OCI-LY1 (cell line): ENCODE measurements at regions not wholly inside any gene's neighbourhood (a gene's known extent, or its start where the extent isn't known, plus 50 kb on each side); places are given as distances from the start of the nearest gene placed in this dataset.

Source experiments
- H2AFZ ChIP-seq: fragments of 200-600 bp; sonication (generic), shearing (Covaris generic); 2 replicates; pipeline ENCODE4 v1.6.0; 2014; ENCODE audit warnings: antibody characterized with exemption, mild to moderate bottlenecking, low read length
- H3F3A ChIP-seq: fragments of 200-600 bp; sonication (generic), shearing (Covaris generic); 2 replicates; pipeline ENCODE4 v1.6.0; 2014; ENCODE audit warnings: mild to moderate bottlenecking, antibody characterized with exemption, low read length, moderate library complexity; ENCODE audit not compliant: insufficient read depth
- H3K27ac ChIP-seq: fragments of 200-600 bp; sonication (generic); 2 replicates; pipeline ENCODE4 v1.5.1; 2014; ENCODE audit warnings: low read length, mixed run types, mild to moderate bottlenecking, low read depth; ENCODE audit not compliant: poor library complexity, severe bottlenecking
- H3K27me3 ChIP-seq: fragments of 200-600 bp; sonication (generic); 2 replicates; pipeline ENCODE4 v1.6.0; 2014; ENCODE audit warnings: antibody characterized with exemption, mild to moderate bottlenecking, low read length, moderate library complexity; ENCODE audit not compliant: insufficient read depth
- H3K36me3 ChIP-seq: fragments of 200-600 bp; sonication (generic); 2 replicates; pipeline ENCODE4 v1.6.1; 2014; ENCODE audit warnings: mild to moderate bottlenecking, antibody characterized with exemption, low read length, moderate library complexity, mixed read lengths; ENCODE audit not compliant: insufficient read depth
- H3K4me1 ChIP-seq: fragments of 200-600 bp; sonication (generic); 2 replicates; pipeline ENCODE4 v1.5.1; 2014; ENCODE audit warnings: mild to moderate bottlenecking, low read length, moderate library complexity; ENCODE audit not compliant: insufficient read depth, severe bottlenecking
- H3K4me2 ChIP-seq: fragments of 200-600 bp; sonication (generic), shearing (Covaris generic); 2 replicates; pipeline ENCODE4 v1.6.1; 2014; ENCODE audit warnings: low read length
- H3K4me3 ChIP-seq: fragments of 200-600 bp; sonication (generic); 2 replicates; pipeline ENCODE4 v1.5.1; 2014; ENCODE audit warnings: low read length, low read depth, mild to moderate bottlenecking, mixed read lengths; ENCODE audit not compliant: poor library complexity, severe bottlenecking
- H3K79me2 ChIP-seq: fragments of 200-600 bp; shearing (Covaris generic); 2 replicates; pipeline ENCODE4 v1.6.1; 2016; ENCODE audit warnings: mixed run types, low read length, mixed read lengths; ENCODE audit not compliant: insufficient read depth
- H3K9ac ChIP-seq: fragments of 200-600 bp; sonication (generic), shearing (Covaris generic); 2 replicates; pipeline ENCODE4 v1.6.1; 2014; ENCODE audit warnings: mild to moderate bottlenecking, low read length, mixed read lengths
- H3K9me2 ChIP-seq: fragments of 200-600 bp; sonication (generic), shearing (Covaris generic); 2 replicates; pipeline ENCODE4 v1.6.1; 2014; ENCODE audit warnings: low read depth, mild to moderate bottlenecking, low read length, mixed read lengths
- H3K9me3 ChIP-seq: fragments of 200-600 bp; shearing (Covaris generic); 2 replicates; pipeline ENCODE4 v1.6.1; 2014; ENCODE audit warnings: low read length, mixed read lengths
- H4K20me1 ChIP-seq: fragments of 200-600 bp; sonication (generic), shearing (Covaris generic); 2 replicates; pipeline ENCODE4 v1.6.0; 2016; ENCODE audit warnings: mild to moderate bottlenecking, low read length; ENCODE audit not compliant: insufficient read depth
- CTCF ChIP-seq: fragments of 200-600 bp; sonication (generic), shearing (Covaris generic); IDR thresholded peaks from 2 replicates; pipeline ENCODE4 v1.5.1; 2017; ENCODE audit warnings: mild to moderate bottlenecking, antibody characterized with exemption, low read length, moderate library complexity, mixed read lengths
- EZH2 ChIP-seq: fragments of 200-600 bp; sonication (generic), shearing (Covaris generic); IDR thresholded peaks from 2 replicates; pipeline ENCODE4 v1.8.0; 2017; ENCODE audit warnings: borderline replicate concordance, mixed run types, mild to moderate bottlenecking, antibody characterized with exemption, low read length, moderate library complexity, mixed read lengths

GRCh38 chr2:66201242-66201641 lies 233.7 kb upstream of the MEIS1 start:
- Histone ChIP-seq H2AFZ (no peak overlapping the region), H3K27me3 (no peaks in the 10 kb centered on the region), H3K9me3 (no peaks in the 10 kb centered on the region), H3K4me2 (no peak overlapping the region), H3K27ac (no peak overlapping the region), H3K4me1 (no peaks in the 10 kb centered on the region), H4K20me1 (no peaks in the 10 kb centered on the region), H3K79me2 (no peaks in the 10 kb centered on the region), H3K4me3 (no peak overlapping the region), H3F3A (no peaks in the 10 kb centered on the region), H3K9ac (no peak overlapping the region), H3K9me2 (no peaks in the 10 kb centered on the region), H3K36me3 (no peaks in the 10 kb centered on the region)
- no peak for TF ChIP-seq CTCF
- TF ChIP-seq EZH2 = no peak

- H3K4me1 ChIP-seq = no peaks in the 10 kb centered on the region
- no peak overlapping the region for H3K27ac ChIP-seq
- no peak for TF ChIP-seq EZH2
- H3K4me3 ChIP-seq = no peak overlapping the region
- H3F3A ChIP-seq = no peaks in the 10 kb centered on the region
- no peaks in the 10 kb centered on the region for H3K27me3 ChIP-seq
- no peaks in the 10 kb centered on the region for H3K9me2 ChIP-seq
- no peaks in the 10 kb centered on the region for H4K20me1 ChIP-seq
- no peaks in the 10 kb centered on the region for H3K9me3 ChIP-seq
- no peak overlapping the region for H3K9ac ChIP-seq
- H3K4me2 ChIP-seq = no peak overlapping the region
- H2AFZ ChIP-seq = no peak overlapping the region
- H3K36me3 ChIP-seq = no peaks in the 10 kb centered on the region
- no peaks in the 10 kb centered on the region for H3K79me2 ChIP-seq
Measured at GRCh38 chr2:66198873-66199272, 236.1 kb upstream of the MEIS1 start.

GRCh38 chr2:66192888-66193287 lies 242.0 kb upstream of the MEIS1 start:
- no peak overlapping the region for H3K9ac ChIP-seq
- no peaks in the 10 kb centered on the region for H3K9me3 ChIP-seq
- H3K4me1 ChIP-seq = no peaks in the 10 kb centered on the region
- no peak overlapping the region for H2AFZ ChIP-seq
- no peaks in the 10 kb centered on the region for H3F3A ChIP-seq
- H3K27ac ChIP-seq = no peak overlapping the region
- no peaks in the 10 kb centered on the region for H3K27me3 ChIP-seq
- no peak overlapping the region for H3K4me2 ChIP-seq
- H3K79me2 ChIP-seq = no peaks in the 10 kb centered on the region
- H3K9me2 ChIP-seq = no peaks in the 10 kb centered on the region
- no peaks in the 10 kb centered on the region for H4K20me1 ChIP-seq
- H3K36me3 ChIP-seq = no peaks in the 10 kb centered on the region
- no peak overlapping the region for H3K4me3 ChIP-seq
- TF ChIP-seq CTCF = no peak
- TF ChIP-seq EZH2 = no peak

- no peaks in the 10 kb centered on the region for H3F3A ChIP-seq
- no peak overlapping the region for H3K4me3 ChIP-seq
- no peaks in the 10 kb centered on the region for H3K9me3 ChIP-seq
- H3K4me1 ChIP-seq = no peaks in the 10 kb centered on the region
- H2AFZ ChIP-seq = no peak overlapping the region
- H3K9ac ChIP-seq = no peak overlapping the region
- no peak overlapping the region for H3K4me2 ChIP-seq
- no peaks in the 10 kb centered on the region for H4K20me1 ChIP-seq
- H3K79me2 ChIP-seq = no peaks in the 10 kb centered on the region
- H3K27me3 ChIP-seq = no peaks in the 10 kb centered on the region
- H3K36me3 ChIP-seq = no peaks in the 10 kb centered on the region
- H3K9me2 ChIP-seq = no peaks in the 10 kb centered on the region
- TF ChIP-seq CTCF (no peak), EZH2 (no peak)
- no peak overlapping the region for H3K27ac ChIP-seq
Measured at GRCh38 chr2:66191311-66191710, 243.6 kb upstream of the MEIS1 start.
